Esophagus muscularis mucosa (tissue), 4 donors: ENCODE measurements at regions not wholly inside any gene's neighbourhood (a gene's known extent, or its start where the extent isn't known, plus 50 kb on each side); places are given as distances from the start of the nearest gene placed in this dataset.
A peak's percentile ranks its signal among the peaks of the same experiment; 100 is the strongest.

Experiments
- DNase-seq: peaks from one replicate; pipeline ENCODE4 v3.0.0-alpha.2; 2017; ENCODE audit errors: extremely low spot score
- H3K27ac ChIP-seq, 4 donors: fragments of 200-600 bp; sonication (generic); replicated peaks in 1 of 4; 1 replicate in 3 of 4; 2 replicates in 1 of 4; pipeline ENCODE4 v1.5.1; 2016 to 2019; ENCODE audit warnings: mild to moderate bottlenecking in 1 of 4
- H3K27me3 ChIP-seq, 4 donors: fragments of 200-600 bp; sonication (generic); one replicate each; pipeline versions ENCODE4 v1.5.1 to v1.6.0; 2016 to 2019
- H3K36me3 ChIP-seq, 4 donors: fragments of 200-600 bp; sonication (generic); one replicate each; pipeline ENCODE4 v1.5.1; 2016 to 2019
- H3K4me1 ChIP-seq, 4 donors: fragments of 200-600 bp; sonication (generic); one replicate each; pipeline ENCODE4 v1.5.1; 2016 to 2019
- H3K4me3 ChIP-seq, 4 donors: fragments of 200-600 bp; sonication (generic); 1 replicate in 2 of 4; 2 replicates in 2 of 4; pipeline ENCODE4 v1.5.1; 2016 to 2019; ENCODE audit warnings: mild to moderate bottlenecking in 4 of 4, moderate library complexity in 1 of 4
- H3K9me3 ChIP-seq, 4 donors: fragments of 200-600 bp; sonication (generic); 1 replicate in 3 of 4; 2 replicates in 1 of 4; pipeline ENCODE4 v1.5.1; 2016 to 2019
- CTCF ChIP-seq, 3 experiments: fragments of 200-600 bp in 2 of 3; fragments of 450-650 bp in 1 of 3; sonication (generic) in 2 of 3; IDR thresholded peaks; one replicate each; pipeline ENCODE4 v1.5.1; 2017 to 2019; ENCODE audit warnings: antibody characterized with exemption in 3 of 3, mild to moderate bottlenecking in 2 of 3, moderate library complexity in 1 of 3
- EP300 ChIP-seq: sonication (generic); formaldehyde crosslinking; IDR thresholded peaks from one replicate; pipeline ENCODE4 v1.6.1; 2017; ENCODE audit warnings: antibody characterized with exemption
- POLR2A ChIP-seq: fragments of 450-650 bp; IDR thresholded peaks from one replicate; pipeline ENCODE4 v1.6.1; 2017; ENCODE audit warnings: antibody characterized with exemption, moderate library complexity, mild to moderate bottlenecking, low read depth
- POLR2AphosphoS5 ChIP-seq, 2 donors: sonication (generic); formaldehyde crosslinking; IDR thresholded peaks; one replicate each; pipeline ENCODE4 v1.6.1; 2017; ENCODE audit warnings: antibody characterized with exemption in 2 of 2
- WGBS: methylation state at CpG from one replicate; pipeline ENCODE4 v1.1.5; 2018; 5-methylcytosine and 5-hydroxymethylcytosine counted together
- intact Hi-C: fragments of 100-400 bp; cut with DNase I; formaldehyde crosslinking; loops from one replicate; pipeline ENCODE4 v1.15.1; 2023

GRCh38 chr12:4145990-4146859, 127.3 kb upstream of the CCND2 start:
- H3K9me3 ChIP-seq: no peaks in the 10 kb centered on the region
- DNase-seq: peak; percentile 87
- TF ChIP-seq POLR2AphosphoS5 (IDR thresholded peaks at IDR 0.05) (no peak), POLR2A (no peak), CTCF (IDR thresholded peaks at IDR 0.05) (no peak), EP300 (no peak)
- H3K27me3 ChIP-seq: peaks cover 0 to 14% (median 2%) of the 10 kb centered on the region in 4 donors
- H3K36me3 ChIP-seq: no peaks in the 10 kb centered on the region
- no peak overlapping the region for H3K27ac ChIP-seq
- no peaks in the 10 kb centered on the region for H3K4me1 ChIP-seq
- H3K4me3 ChIP-seq: no peak overlapping the region
- 79% methylated on average over 15 of the region's 15 CpGs for WGBS
- intact Hi-C loops: no loop called here

GRCh38 chr12:4144676-4145075, 128.9 kb upstream of the CCND2 start:
- DNase-seq: no peak
- 77% methylated on average over 2 of the region's 2 CpGs for WGBS
- Histone ChIP-seq H3K27ac (no peak overlapping the region), H3K9me3 (no peaks in the 10 kb centered on the region), H3K4me3 (no peak overlapping the region), H3K27me3 (peaks cover 0 to 22% (median 2%) of the 10 kb centered on the region in 4 donors), H3K4me1 (no peaks in the 10 kb centered on the region), H3K36me3 (no peaks in the 10 kb centered on the region)
- TF ChIP-seq POLR2A: no peak
- no peak for TF ChIP-seq EP300
- no peak for TF ChIP-seq CTCF (IDR thresholded peaks at IDR 0.05)
- TF ChIP-seq POLR2AphosphoS5 (IDR thresholded peaks at IDR 0.05): no peak
- intact Hi-C loops: no loop called here

GRCh38 chr12:4143896-4144295, 129.7 kb upstream of the CCND2 start:
- TF ChIP-seq CTCF (IDR thresholded peaks at IDR 0.05) (no peak), POLR2AphosphoS5 (IDR thresholded peaks at IDR 0.05) (no peak), POLR2A (no peak), EP300 (no peak)

GRCh38 chr12:4141348-4142270, 132.0 kb upstream of the CCND2 start:
- DNase-seq: no peak

More at GRCh38 chr12:4143896-4144295, 129.7 kb upstream of the CCND2 start:
- H3K9me3 ChIP-seq: no peaks in the 10 kb centered on the region
- intact Hi-C loops: no loop called here
- H3K36me3 ChIP-seq: no peaks in the 10 kb centered on the region
- H3K27ac ChIP-seq: no peak overlapping the region
- peaks cover 0 to 20% (median 2%) of the 10 kb centered on the region in 4 donors for H3K27me3 ChIP-seq
- H3K4me3 ChIP-seq: no peak overlapping the region
- H3K4me1 ChIP-seq: no peaks in the 10 kb centered on the region
- DNase-seq: no peak
- 82% methylated on average over 6 of the region's 6 CpGs for WGBS

More at GRCh38 chr12:4141348-4142270, 132.0 kb upstream of the CCND2 start:
- Histone ChIP-seq H3K4me3 (no peak overlapping the region), H3K27ac (no peak overlapping the region), H3K4me1 (peaks cover 0 to under 1% (median 0%) of the 10 kb centered on the region in 4 donors), H3K9me3 (no peaks in the 10 kb centered on the region), H3K27me3 (peaks cover 0 to 10% (median 1%) of the 10 kb centered on the region in 4 donors), H3K36me3 (no peaks in the 10 kb centered on the region)
- intact Hi-C loops: no loop called here
- TF ChIP-seq EP300: no peak
- no peak for TF ChIP-seq POLR2AphosphoS5 (IDR thresholded peaks at IDR 0.05)
- no peak for TF ChIP-seq CTCF (IDR thresholded peaks at IDR 0.05)
- TF ChIP-seq POLR2A: no peak
- 57% methylated on average over 5 of the region's 6 CpGs for WGBS
